GM23338 (cell line): ENCODE measurements at regions not wholly inside any gene's neighbourhood (a gene's known extent, or its start where the extent isn't known, plus 50 kb on each side); places are given as distances from the start of the nearest gene placed in this dataset.

ENCODE experiments used
- ATAC-seq: fragments of 200-7000 bp; cut with Tn5 transposase; 3 replicates; pipeline ENCODE4 v1.9.1; 2020
- DNase-seq: peaks from one replicate; pipeline ENCODE4 v3.0.0-alpha.2; 2015; ENCODE audit warnings: low spot score
- H2AFZ ChIP-seq: fragments of 200-600 bp; sonication (generic); 2 replicates; pipeline ENCODE4 v1.8.0; 2016; ENCODE audit warnings: antibody characterized with exemption, mild to moderate bottlenecking, moderate library complexity
- H3F3A ChIP-seq: fragments of 200-600 bp; sonication (generic); replicated peaks from 2 replicates; pipeline ENCODE4 v1.8.0; 2017; ENCODE audit warnings: antibody characterized with exemption, mixed run types, low read depth
- H3K27ac ChIP-seq: fragments of 200-600 bp; sonication (generic); 2 replicates; pipeline ENCODE4 v1.6.1; 2016; ENCODE audit warnings: low read depth
- H3K27me3 ChIP-seq: fragments of 200-600 bp; sonication (generic); 2 replicates; pipeline ENCODE4 v1.8.0; 2016; ENCODE audit warnings: mild to moderate bottlenecking, mixed run types, moderate library complexity; ENCODE audit not compliant: insufficient read depth
- H3K36me3 ChIP-seq: fragments of 200-600 bp; sonication (generic); 2 replicates; pipeline ENCODE4 v1.8.0; 2016; ENCODE audit warnings: mild to moderate bottlenecking; ENCODE audit not compliant: insufficient read depth
- H3K4me1 ChIP-seq: fragments of 200-600 bp; sonication (generic); 2 replicates; pipeline ENCODE4 v1.8.0; 2016; ENCODE audit warnings: mild to moderate bottlenecking, moderate library complexity; ENCODE audit not compliant: insufficient read depth
- H3K4me2 ChIP-seq: fragments of 200-600 bp; sonication (generic); 2 replicates; pipeline ENCODE4 v1.7.1; 2017; ENCODE audit warnings: mixed run types
- H3K4me3 ChIP-seq: fragments of 200-600 bp; sonication (generic); 2 replicates; pipeline ENCODE4 v1.6.1; 2016; ENCODE audit warnings: mixed run types
- H3K79me2 ChIP-seq: fragments of 200-600 bp; sonication (generic); replicated peaks from 2 replicates; pipeline ENCODE4 v1.8.0; 2017; ENCODE audit warnings: mild to moderate bottlenecking; ENCODE audit not compliant: insufficient read depth
- H3K9me2 ChIP-seq: fragments of 200-600 bp; sonication (generic); 2 replicates; pipeline ENCODE4 v1.8.0; 2017; ENCODE audit not compliant: insufficient read depth
- H4K20me1 ChIP-seq: fragments of 200-600 bp; sonication (generic); replicated peaks from 2 replicates; pipeline ENCODE4 v1.8.0; 2017; ENCODE audit warnings: mild to moderate bottlenecking; ENCODE audit not compliant: insufficient read depth
- H3K27ac Mint-ChIP-seq: 2 replicates; pipeline ENCODE4 v1.8.0; 2020; ENCODE audit warnings: inconsistent platforms, mild to moderate bottlenecking, moderate library complexity, mixed read lengths
- H3K27me3 Mint-ChIP-seq: 3 replicates; pipeline ENCODE4 v1.8.0; 2022; ENCODE audit warnings: low read depth, mild to moderate bottlenecking, moderate library complexity, mixed read lengths, inconsistent platforms; ENCODE audit not compliant: insufficient read depth, poor library complexity
- H3K36me3 Mint-ChIP-seq: 3 replicates; pipeline ENCODE4 v1.8.0; 2021; ENCODE audit warnings: low read depth, mild to moderate bottlenecking, inconsistent platforms, moderate library complexity, mixed read lengths
- H3K4me1 Mint-ChIP-seq: 3 replicates; pipeline ENCODE4 v1.8.0; 2020; ENCODE audit warnings: mild to moderate bottlenecking, inconsistent platforms, mixed read lengths
- H3K4me3 Mint-ChIP-seq: 3 replicates; pipeline ENCODE4 v1.8.0; 2021; ENCODE audit warnings: moderate library complexity, mild to moderate bottlenecking, inconsistent platforms, mixed read lengths
- H3K9me3 Mint-ChIP-seq: 3 replicates; pipeline ENCODE4 v1.8.0; 2020; ENCODE audit warnings: moderate library complexity, mild to moderate bottlenecking, inconsistent platforms, mixed read lengths
- CREB1 ChIP-seq: fragments of 250-450 bp; sonication (Bioruptor Pico); IDR thresholded peaks from 2 replicates; pipeline ENCODE4 v1.5.0; 2020; ENCODE audit warnings: low read depth, mild to moderate bottlenecking, moderate library complexity
- EZH2 ChIP-seq: fragments of 200-600 bp; sonication (generic); IDR thresholded peaks from one replicate; pipeline ENCODE4 v1.8.0; 2017; ENCODE audit warnings: antibody characterized with exemption, mild to moderate bottlenecking, low read depth; ENCODE audit not compliant: unreplicated experiment
- EZH2phosphoT487 ChIP-seq: fragments of 200-600 bp; sonication (generic); IDR thresholded peaks from one replicate; pipeline ENCODE4 v1.8.1; 2018; ENCODE audit warnings: antibody characterized with exemption; ENCODE audit not compliant: unreplicated experiment
- JUNB ChIP-seq: IDR thresholded peaks from one replicate; pipeline ENCODE4 v1.6.1; 2016; ENCODE audit warnings: antibody characterized with exemption; ENCODE audit not compliant: unreplicated experiment
- POLR2AphosphoS5 ChIP-seq: IDR thresholded peaks from 2 replicates; pipeline ENCODE4 v1.6.1; 2016; ENCODE audit warnings: antibody characterized with exemption, low read depth
- ZNF114 ChIP-seq: fragments of 250-450 bp; sonication (Bioruptor Pico); IDR thresholded peaks from 2 replicates; pipeline ENCODE4 v1.5.0; 2020; ENCODE audit warnings: mild to moderate bottlenecking, moderate library complexity
- ZNF331 ChIP-seq: fragments of 250-450 bp; sonication (Bioruptor Pico); IDR thresholded peaks from 2 replicates; pipeline ENCODE4 v1.5.0; 2020; ENCODE audit warnings: low read depth, mild to moderate bottlenecking, moderate library complexity
- TF ChIP-seq, protein P1 (sequence below), 2 experiments: fragments of 200-600 bp in 1 of 2; sonication (generic) in 1 of 2; conservative IDR thresholded peaks; 2 replicates each; pipeline versions ENCODE4 v1.5.1 to v1.6.1; 2016 to 2017; ENCODE audit warnings: antibody characterized with exemption in 2 of 2, low read depth in 2 of 2, mild to moderate bottlenecking in 2 of 2, moderate library complexity in 1 of 2
- TF ChIP-seq, protein P2 (sequence below): IDR thresholded peaks from one replicate; pipeline ENCODE4 v1.6.1; 2018; ENCODE audit warnings: antibody characterized with exemption; ENCODE audit not compliant: unreplicated experiment
- TF ChIP-seq, protein P3 (sequence below): IDR thresholded peaks from 2 replicates; pipeline ENCODE4 v1.6.1; 2016; ENCODE audit warnings: antibody characterized with exemption

DNA sequence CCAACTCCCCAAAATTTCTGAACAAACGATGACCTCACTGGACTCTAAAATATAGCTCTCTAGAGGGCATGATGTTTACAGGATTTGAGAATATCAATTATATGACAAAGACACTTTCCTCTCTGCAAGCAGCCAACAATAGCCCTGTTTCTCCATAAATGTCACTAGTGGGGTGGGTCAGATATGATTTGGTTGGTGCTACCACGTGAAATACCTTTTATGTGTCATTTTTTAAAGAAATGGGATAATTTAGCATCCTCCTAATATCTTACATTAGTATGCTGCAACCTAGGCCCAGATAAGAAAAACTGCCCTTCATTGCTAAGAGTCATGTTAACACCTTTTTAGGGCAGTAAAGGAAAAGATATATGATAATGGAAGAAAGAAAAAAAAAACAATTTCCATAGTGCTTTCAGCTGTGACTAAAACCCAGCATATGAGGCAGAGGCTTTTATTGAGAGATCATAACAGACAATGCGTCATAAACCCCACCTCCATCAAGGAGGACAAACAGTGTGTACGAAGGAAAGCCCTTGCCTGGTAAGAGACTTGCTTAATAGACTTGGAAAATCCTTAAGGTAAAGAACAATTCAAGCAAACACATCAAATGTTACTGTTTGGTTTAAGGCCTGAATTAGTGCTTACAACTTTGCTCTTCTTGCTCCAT is 372.4 kb upstream of the PAPPA start:
- Histone ChIP-seq H3K4me1 (no peaks in the 10 kb centered on the region), H4K20me1 (no peaks in the 10 kb centered on the region), H2AFZ (no peak overlapping the region), H3K79me2 (no peaks in the 10 kb centered on the region), H3K4me3 (no peak overlapping the region), H3K27me3 (no peaks in the 10 kb centered on the region), H3K4me2 (no peak overlapping the region), H3K27ac (no peak overlapping the region), H3F3A (no peaks in the 10 kb centered on the region), H3K36me3 (peaks cover 5% of the 10 kb centered on the region; the same call in 1 of the 2 replicates), H3K9me2 (no peaks in the 10 kb centered on the region)
- no peak overlapping the region for H3K27ac Mint-ChIP-seq
- H3K9me3 Mint-ChIP-seq = peaks cover 13% of the 10 kb centered on the region
- TF ChIP-seq, protein P1, sequence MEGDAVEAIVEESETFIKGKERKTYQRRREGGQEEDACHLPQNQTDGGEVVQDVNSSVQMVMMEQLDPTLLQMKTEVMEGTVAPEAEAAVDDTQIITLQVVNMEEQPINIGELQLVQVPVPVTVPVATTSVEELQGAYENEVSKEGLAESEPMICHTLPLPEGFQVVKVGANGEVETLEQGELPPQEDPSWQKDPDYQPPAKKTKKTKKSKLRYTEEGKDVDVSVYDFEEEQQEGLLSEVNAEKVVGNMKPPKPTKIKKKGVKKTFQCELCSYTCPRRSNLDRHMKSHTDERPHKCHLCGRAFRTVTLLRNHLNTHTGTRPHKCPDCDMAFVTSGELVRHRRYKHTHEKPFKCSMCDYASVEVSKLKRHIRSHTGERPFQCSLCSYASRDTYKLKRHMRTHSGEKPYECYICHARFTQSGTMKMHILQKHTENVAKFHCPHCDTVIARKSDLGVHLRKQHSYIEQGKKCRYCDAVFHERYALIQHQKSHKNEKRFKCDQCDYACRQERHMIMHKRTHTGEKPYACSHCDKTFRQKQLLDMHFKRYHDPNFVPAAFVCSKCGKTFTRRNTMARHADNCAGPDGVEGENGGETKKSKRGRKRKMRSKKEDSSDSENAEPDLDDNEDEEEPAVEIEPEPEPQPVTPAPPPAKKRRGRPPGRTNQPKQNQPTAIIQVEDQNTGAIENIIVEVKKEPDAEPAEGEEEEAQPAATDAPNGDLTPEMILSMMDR (conservative IDR thresholded peaks at IDR 0.05; ENCODE audit: low read depth in 2 of 2) = no peak
- TF ChIP-seq EZH2 (no peak), CREB1 (CRISPR knock-in tag) (no peak), JUNB (no peak), EZH2phosphoT487 (no peak), POLR2AphosphoS5 (no peak), ZNF114 (no peak), ZNF331 (CRISPR knock-in tag) (no peak)
- TF ChIP-seq, protein P2, sequence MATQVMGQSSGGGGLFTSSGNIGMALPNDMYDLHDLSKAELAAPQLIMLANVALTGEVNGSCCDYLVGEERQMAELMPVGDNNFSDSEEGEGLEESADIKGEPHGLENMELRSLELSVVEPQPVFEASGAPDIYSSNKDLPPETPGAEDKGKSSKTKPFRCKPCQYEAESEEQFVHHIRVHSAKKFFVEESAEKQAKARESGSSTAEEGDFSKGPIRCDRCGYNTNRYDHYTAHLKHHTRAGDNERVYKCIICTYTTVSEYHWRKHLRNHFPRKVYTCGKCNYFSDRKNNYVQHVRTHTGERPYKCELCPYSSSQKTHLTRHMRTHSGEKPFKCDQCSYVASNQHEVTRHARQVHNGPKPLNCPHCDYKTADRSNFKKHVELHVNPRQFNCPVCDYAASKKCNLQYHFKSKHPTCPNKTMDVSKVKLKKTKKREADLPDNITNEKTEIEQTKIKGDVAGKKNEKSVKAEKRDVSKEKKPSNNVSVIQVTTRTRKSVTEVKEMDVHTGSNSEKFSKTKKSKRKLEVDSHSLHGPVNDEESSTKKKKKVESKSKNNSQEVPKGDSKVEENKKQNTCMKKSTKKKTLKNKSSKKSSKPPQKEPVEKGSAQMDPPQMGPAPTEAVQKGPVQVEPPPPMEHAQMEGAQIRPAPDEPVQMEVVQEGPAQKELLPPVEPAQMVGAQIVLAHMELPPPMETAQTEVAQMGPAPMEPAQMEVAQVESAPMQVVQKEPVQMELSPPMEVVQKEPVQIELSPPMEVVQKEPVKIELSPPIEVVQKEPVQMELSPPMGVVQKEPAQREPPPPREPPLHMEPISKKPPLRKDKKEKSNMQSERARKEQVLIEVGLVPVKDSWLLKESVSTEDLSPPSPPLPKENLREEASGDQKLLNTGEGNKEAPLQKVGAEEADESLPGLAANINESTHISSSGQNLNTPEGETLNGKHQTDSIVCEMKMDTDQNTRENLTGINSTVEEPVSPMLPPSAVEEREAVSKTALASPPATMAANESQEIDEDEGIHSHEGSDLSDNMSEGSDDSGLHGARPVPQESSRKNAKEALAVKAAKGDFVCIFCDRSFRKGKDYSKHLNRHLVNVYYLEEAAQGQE = no peak
- TF ChIP-seq, protein P3, sequence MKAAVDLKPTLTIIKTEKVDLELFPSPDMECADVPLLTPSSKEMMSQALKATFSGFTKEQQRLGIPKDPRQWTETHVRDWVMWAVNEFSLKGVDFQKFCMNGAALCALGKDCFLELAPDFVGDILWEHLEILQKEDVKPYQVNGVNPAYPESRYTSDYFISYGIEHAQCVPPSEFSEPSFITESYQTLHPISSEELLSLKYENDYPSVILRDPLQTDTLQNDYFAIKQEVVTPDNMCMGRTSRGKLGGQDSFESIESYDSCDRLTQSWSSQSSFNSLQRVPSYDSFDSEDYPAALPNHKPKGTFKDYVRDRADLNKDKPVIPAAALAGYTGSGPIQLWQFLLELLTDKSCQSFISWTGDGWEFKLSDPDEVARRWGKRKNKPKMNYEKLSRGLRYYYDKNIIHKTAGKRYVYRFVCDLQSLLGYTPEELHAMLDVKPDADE = no peak
- no peaks in the 10 kb centered on the region for H3K27me3 Mint-ChIP-seq
- H3K4me1 Mint-ChIP-seq = no peaks in the 10 kb centered on the region
- DNase-seq = no peak
- no peak overlapping the region for H3K4me3 Mint-ChIP-seq
- no peak for ATAC-seq
- H3K36me3 Mint-ChIP-seq = peaks cover 3% of the 10 kb centered on the region; the same call in 1 of the 3 replicates
